HG03108 (cell line): ENCODE measurements at regions not wholly inside any gene's neighbourhood (a gene's known extent, or its start where the extent isn't known, plus 50 kb on each side); places are given as distances from the start of the nearest gene placed in this dataset.

ENCODE experiments used
- ATAC-seq: cut with Tn5 transposase; IDR thresholded peaks from one replicate; pipeline ENCODE4 v1.9.1; 2021; ENCODE audit warnings: moderate library complexity; ENCODE audit not compliant: unreplicated experiment

GRCh38 chr18:73966954-73967353, 180.7 kb downstream of the FBXO15 start:
- ATAC-seq: no peak

GRCh38 chr18:73962256-73962655, 185.4 kb downstream of the FBXO15 start:
- ATAC-seq: no peak

- no peak for ATAC-seq
Measured at GRCh38 chr18:73961804-73962203, 185.8 kb downstream of the FBXO15 start.

- ATAC-seq: no peak
Measured at GRCh38 chr18:73959352-73959751, 188.3 kb downstream of the FBXO15 start.

GRCh38 chr18:73954268-73954667, 193.4 kb downstream of the FBXO15 start:
- no peak for ATAC-seq

GRCh38 chr18:73952296-73952946, 195.2 kb downstream of the FBXO15 start:
- no peak for ATAC-seq

- no peak for ATAC-seq
Measured at GRCh38 chr18:73950116-73950700, 197.4 kb downstream of the FBXO15 start.

GRCh38 chr18:73948497-73948896, 199.1 kb downstream of the FBXO15 start:
- no peak for ATAC-seq

GRCh38 chr18:73948084-73948483, 199.6 kb downstream of the FBXO15 start:
- no peak for ATAC-seq

- no peak for ATAC-seq
Measured at GRCh38 chr18:73947180-73947921, 200.3 kb downstream of the FBXO15 start.

GRCh38 chr18:73945130-73945792, 202.4 kb downstream of the FBXO15 start:
- no peak for ATAC-seq

GRCh38 chr18:73944715-73945114, 202.9 kb downstream of the FBXO15 start:
- no peak for ATAC-seq

GRCh38 chr18:73943763-73944162, 203.9 kb downstream of the FBXO15 start:
- ATAC-seq: no peak

- no peak for ATAC-seq
Measured at GRCh38 chr18:73942956-73943355, 204.7 kb downstream of the FBXO15 start.

- ATAC-seq: no peak
Measured at GRCh38 chr18:73942081-73942625, 205.5 kb downstream of the FBXO15 start.

GRCh38 chr18:73940721-73941120, 206.9 kb downstream of the FBXO15 start:
- ATAC-seq: no peak

GRCh38 chr18:73939391-73939790, 208.2 kb downstream of the FBXO15 start:
- ATAC-seq: no peak

GRCh38 chr18:73933685-73934084, 213.9 kb downstream of the FBXO15 start:
- ATAC-seq: no peak

- no peak for ATAC-seq
Measured at GRCh38 chr18:73932976-73933375, 214.7 kb downstream of the FBXO15 start.

- no peak for ATAC-seq
Measured at GRCh38 chr18:73927496-73927895, 220.1 kb downstream of the FBXO15 start.

GRCh38 chr18:73924836-73925235, 222.8 kb downstream of the FBXO15 start:
- ATAC-seq: no peak
